ENCODE measurements at regions not wholly inside any gene's neighbourhood (a gene's known extent, or its start where the extent isn't known, plus 50 kb on each side); places are given as distances from the start of the nearest gene placed in this dataset.
A peak's percentile ranks its signal among the peaks of the same experiment; 100 is the strongest.

- TF ChIP-seq CTCF (IDR thresholded peaks at IDR 0.05): no peak
- no peaks in the 10 kb centered on the region for H3K9me3 ChIP-seq
- no peaks in the 10 kb centered on the region for H3K36me3 ChIP-seq
- intact Hi-C loops (cut with DNase I): loop anchor here in 2 of 10 donors (5.0 kb wide), 1 partner anchor 123 kb away; no protein-coding TSS in a partner anchor
- DNase-seq: no peak
- H3K4me1 ChIP-seq: peaks cover 4 to 47% (median 17%) of the 10 kb centered on the region in 9 donors
- no peak for ATAC-seq
- H3K27ac ChIP-seq: peak overlapping the region in 1 of 10 donors; percentile 84
- H3K4me3 ChIP-seq: no peak overlapping the region
- no peaks in the 10 kb centered on the region for H3K27me3 ChIP-seq
- WGBS, 2 donors: 83 to 85% methylated on average over 3 of the region's 3 CpGs
These were observed 229.2 kb downstream of the PTTG2 start for GRCh38 chr4:38189445-38189844.

- TF ChIP-seq CTCF (IDR thresholded peaks at IDR 0.05): no peak
- ATAC-seq (peak; percentile 84 to 97 (median 95)), DNase-seq (peak; percentile 23 to 76)
- Histone ChIP-seq H3K27ac (peak overlapping the region; percentile 17 to 89 (median 81)), H3K9me3 (peaks cover 0 to 11% (median 0%) of the 10 kb centered on the region in 11 donors), H3K36me3 (no peaks in the 10 kb centered on the region), H3K4me1 (peaks cover 4 to 48% (median 17%) of the 10 kb centered on the region in 9 donors), H3K27me3 (no peaks in the 10 kb centered on the region), H3K4me3 (no peak overlapping the region)
- WGBS, 2 donors: 17 to 18% methylated on average over 4 of the region's 4 CpGs
- intact Hi-C loops (cut with DNase I): no loop called here
These were observed 230.6 kb downstream of the PTTG2 start for GRCh38 chr4:38190717-38191178.

GRCh38 chr4:38192516-38192915, 232.3 kb downstream of the PTTG2 start:
- Histone ChIP-seq H3K4me1 (peaks cover 4 to 48% (median 17%) of the 10 kb centered on the region in 9 donors), H3K27me3 (no peaks in the 10 kb centered on the region), H3K9me3 (peaks cover 0 to 13% (median 0%) of the 10 kb centered on the region in 11 donors), H3K27ac (peak overlapping the region in 2 of 10 donors; percentile 27 to 89), H3K36me3 (no peaks in the 10 kb centered on the region), H3K4me3 (no peak overlapping the region)
- intact Hi-C loops (cut with DNase I): no loop called here
- ATAC-seq: no peak
- no peak for DNase-seq
- WGBS, 2 donors: 95 to 98% methylated on average over 3 of the region's 3 CpGs
- TF ChIP-seq CTCF (IDR thresholded peaks at IDR 0.05): no peak

GRCh38 chr4:38193236-38193863, 233.2 kb downstream of the PTTG2 start:
- DNase-seq (no peak), ATAC-seq (no peak)
- 68 to 74% methylated on average over 2 of the region's 2 CpGs for WGBS, 2 donors
- intact Hi-C loops (cut with DNase I): no loop called here
- TF ChIP-seq CTCF (IDR thresholded peaks at IDR 0.05): no peak
- H3K9me3 ChIP-seq: peaks cover 0 to 13% (median 0%) of the 10 kb centered on the region in 11 donors
- no peaks in the 10 kb centered on the region for H3K27me3 ChIP-seq
- H3K27ac ChIP-seq: peak overlapping the region in 1 of 10 donors; percentile 27
- H3K4me1 ChIP-seq: peaks cover 4 to 48% (median 17%) of the 10 kb centered on the region in 9 donors
- H3K4me3 ChIP-seq: no peak overlapping the region
- H3K36me3 ChIP-seq: no peaks in the 10 kb centered on the region

Measured in heart right ventricle (tissue), 16 donors.